Right ventricle myocardium superior (tissue), 1 donor: ENCODE measurements at regions not wholly inside any gene's neighbourhood (a gene's known extent, or its start where the extent isn't known, plus 50 kb on each side); places are given as distances from the start of the nearest gene placed in this dataset.
"Not testable (repeated sequence)": the region's sequence is repeated elsewhere in the genome, so short reads cannot be mapped to it uniquely, and the experiment has no call there.

Source experiments
- ATAC-seq: fragments of 200-7000 bp; cut with Tn5 transposase; one replicate; pipeline ENCODE4 v1.9.1; 2020; ENCODE audit warnings: mild to moderate bottlenecking; ENCODE audit not compliant: poor library complexity
- DNase-seq: peaks from one replicate; pipeline ENCODE4 v3.0.0-alpha.2; 2020
- intact Hi-C: fragments of 100-400 bp; cut with DNase I; formaldehyde crosslinking; loops from one replicate; pipeline ENCODE4 v1.11.2; 2022
- donor health status: DM: no; HTN: yes; CAD: no; lungs with severe emphysema.

GRCh38 chr4:132488555-132488954, 660.5 kb upstream of the PCDH10 start:
- DNase-seq: no peak
- ATAC-seq: no peak
- intact Hi-C loops: no loop called here

DNA sequence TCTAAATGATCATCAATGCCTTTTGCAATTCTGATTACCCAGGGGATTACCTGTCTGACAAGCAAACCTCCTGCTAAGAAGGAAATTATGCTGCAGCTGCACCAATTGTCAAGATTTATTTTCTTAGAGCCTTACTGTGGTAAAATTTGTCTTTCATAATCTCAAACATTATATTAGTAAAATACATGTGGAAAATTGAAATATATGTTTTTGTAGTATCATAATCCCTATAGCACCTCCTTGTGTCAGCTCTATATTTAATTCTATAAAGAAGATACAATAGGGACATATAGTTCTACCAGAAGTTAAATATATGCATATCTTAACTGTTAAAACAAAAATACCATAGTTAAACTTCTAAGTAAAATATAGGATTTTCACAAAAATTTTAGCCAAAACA, 655.6 kb upstream of the PCDH10 start:
- DNase-seq: no peak
- intact Hi-C loops: no loop called here
- no peak for ATAC-seq

DNA sequence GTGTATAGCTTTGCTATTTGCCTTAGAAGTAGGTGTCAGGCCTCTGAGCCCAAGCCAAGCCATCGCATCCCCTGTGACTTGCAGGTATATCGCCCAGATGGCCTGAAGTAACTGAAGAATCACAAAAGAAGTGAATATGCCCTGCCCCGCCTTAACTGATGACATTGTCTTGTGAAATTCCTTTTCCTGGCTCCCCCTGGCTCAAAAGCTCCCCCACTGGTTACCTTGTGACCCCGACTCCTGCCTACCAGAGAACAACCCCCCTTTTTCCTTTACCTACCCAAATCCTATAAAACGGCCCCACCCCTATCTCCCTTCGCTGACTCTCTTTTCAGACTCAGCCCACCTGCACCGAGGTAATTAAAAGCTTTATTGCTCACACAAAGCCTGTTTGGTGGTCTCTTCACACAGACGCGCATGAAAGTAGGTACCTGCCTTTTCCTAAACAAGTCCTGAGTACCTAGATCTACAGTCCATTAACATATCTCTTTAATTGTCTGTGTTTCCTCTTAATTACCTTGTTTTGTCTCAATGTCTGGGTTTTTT, 653.8 kb upstream of the PCDH10 start:
- DNase-seq, intact Hi-C loops, ATAC-seq: not testable (repeated sequence)

GRCh38 chr4:132498215-132498614, 650.9 kb upstream of the PCDH10 start:
- intact Hi-C loops: no loop called here
- DNase-seq (no peak), ATAC-seq (no peak)

GRCh38 chr4:132502096-132502552, 647.0 kb upstream of the PCDH10 start:
- ATAC-seq (no peak), DNase-seq (no peak)
- intact Hi-C loops: no loop called here

- DNase-seq (no peak), ATAC-seq (no peak)
- intact Hi-C loops: no loop called here
Observed at GRCh38 chr4:132504438-132504837, 644.7 kb upstream of the PCDH10 start.

DNA sequence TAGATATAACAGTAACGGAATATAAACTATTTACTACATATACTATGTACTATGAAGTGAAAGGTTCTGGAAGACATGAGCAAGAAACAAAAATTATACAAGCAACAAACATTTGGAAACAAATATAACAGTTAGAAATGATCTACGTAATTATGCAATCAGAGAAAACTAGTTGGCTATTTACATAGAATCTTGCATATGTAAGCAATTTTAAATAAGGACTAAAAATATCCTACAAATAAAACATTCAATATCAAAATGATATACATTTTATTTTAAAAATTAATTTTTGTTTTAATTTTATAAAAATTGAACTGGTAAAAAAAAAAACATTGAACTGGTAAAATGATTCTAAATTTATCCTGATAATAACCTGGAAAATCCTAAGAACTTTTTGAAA, 642.5 kb upstream of the PCDH10 start:
- no peak for ATAC-seq
- DNase-seq: no peak
- intact Hi-C loops: no loop called here

- intact Hi-C loops: no loop called here
- DNase-seq (no peak), ATAC-seq (no peak)
Observed at GRCh38 chr4:132513491-132513890, 635.6 kb upstream of the PCDH10 start.

- intact Hi-C loops: no loop called here
- ATAC-seq: no peak
- no peak for DNase-seq
Observed at GRCh38 chr4:132526652-132527051, 622.4 kb upstream of the PCDH10 start.

- no peak for DNase-seq
- ATAC-seq: no peak
- intact Hi-C loops: no loop called here
Observed at GRCh38 chr4:132527817-132528216, 621.3 kb upstream of the PCDH10 start.

DNA sequence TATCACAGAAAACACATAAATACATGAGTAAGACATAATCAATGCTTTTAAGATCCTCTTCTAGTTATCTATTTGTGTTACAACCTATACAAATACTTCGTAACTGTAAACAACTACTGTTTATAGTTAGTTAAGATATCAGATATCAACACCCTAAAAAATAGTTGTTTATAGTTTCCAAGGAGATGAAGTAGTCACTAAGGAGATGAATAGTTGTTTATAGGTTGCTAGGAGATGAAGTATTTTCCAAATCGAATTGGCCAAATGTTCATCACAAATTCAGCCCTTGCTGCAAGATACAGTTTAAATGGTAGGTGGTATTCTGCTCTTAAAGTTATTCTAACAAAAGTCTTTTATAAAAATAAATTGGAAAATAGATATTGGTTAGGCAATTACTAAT, 618.2 kb upstream of the PCDH10 start:
- no peak for ATAC-seq

GRCh38 chr4:132540268-132540667, 608.8 kb upstream of the PCDH10 start:
- intact Hi-C loops: no loop called here
- ATAC-seq (no peak), DNase-seq (no peak)

More for the DNA sequence above, 618.2 kb upstream of the PCDH10 start:
- no peak for DNase-seq
- intact Hi-C loops: no loop called here

DNA sequence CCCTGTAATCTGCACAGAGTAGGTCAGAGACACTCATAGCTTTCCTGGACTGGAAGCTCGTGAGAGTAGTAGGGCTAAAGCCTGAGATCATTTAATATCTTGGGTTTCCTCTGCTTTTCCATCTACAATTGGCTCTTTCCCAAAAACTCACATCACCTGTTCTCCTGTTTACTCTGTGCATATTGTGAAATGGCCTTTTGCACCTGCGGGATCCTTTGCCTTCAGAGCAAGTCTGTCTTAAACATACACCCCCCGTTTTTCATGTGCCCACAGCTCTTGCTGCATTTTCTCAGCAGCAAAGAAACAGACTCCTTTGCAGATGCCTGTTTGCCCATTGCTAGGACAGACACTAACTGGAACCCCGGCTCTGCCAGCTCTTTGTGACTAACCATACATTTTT, 608.3 kb upstream of the PCDH10 start:
- intact Hi-C loops: no loop called here
- DNase-seq (no peak), ATAC-seq (no peak)

DNA sequence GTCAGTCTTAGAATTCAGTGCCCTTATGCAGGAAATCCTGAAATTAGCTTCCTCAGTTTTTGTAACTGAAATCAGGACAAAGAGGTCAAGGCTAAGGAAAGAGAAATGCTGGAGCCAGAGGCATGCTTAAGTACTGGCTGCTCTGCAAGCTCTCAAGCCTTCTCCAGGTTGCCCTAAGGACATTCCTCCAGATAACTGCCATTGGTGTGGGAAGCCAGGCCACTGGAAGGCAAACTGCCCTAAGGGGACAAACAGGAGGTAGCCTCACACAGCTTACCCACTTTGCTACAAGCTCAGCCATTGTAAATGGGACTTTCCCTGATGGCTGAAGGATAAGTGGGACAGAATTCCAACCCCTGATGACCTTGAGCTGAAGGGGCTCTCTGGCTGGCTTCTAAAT, 606.9 kb upstream of the PCDH10 start:
- ATAC-seq (no peak), DNase-seq (no peak)
- intact Hi-C loops: no loop called here

DNA sequence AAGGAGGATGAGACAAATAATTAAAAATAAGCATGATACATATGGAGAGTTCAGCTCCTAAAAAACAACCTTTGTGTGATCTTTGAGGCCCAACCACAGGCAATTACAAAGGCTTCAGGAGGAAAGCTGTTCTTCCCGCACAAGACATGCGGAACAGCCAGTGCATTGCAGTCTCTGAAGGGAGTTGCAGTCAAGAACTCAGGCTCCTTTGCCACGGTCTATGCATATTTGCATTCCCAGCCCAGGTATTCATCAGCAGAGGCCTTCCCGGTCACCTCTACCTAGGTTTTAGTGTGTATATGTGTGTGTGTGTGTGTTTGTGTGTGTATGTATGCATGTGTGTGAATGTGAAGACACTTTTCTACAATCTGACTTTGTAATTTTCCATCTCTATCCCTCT, 600.6 kb upstream of the PCDH10 start:
- ATAC-seq (no peak), DNase-seq (no peak)
- intact Hi-C loops: no loop called here

DNA sequence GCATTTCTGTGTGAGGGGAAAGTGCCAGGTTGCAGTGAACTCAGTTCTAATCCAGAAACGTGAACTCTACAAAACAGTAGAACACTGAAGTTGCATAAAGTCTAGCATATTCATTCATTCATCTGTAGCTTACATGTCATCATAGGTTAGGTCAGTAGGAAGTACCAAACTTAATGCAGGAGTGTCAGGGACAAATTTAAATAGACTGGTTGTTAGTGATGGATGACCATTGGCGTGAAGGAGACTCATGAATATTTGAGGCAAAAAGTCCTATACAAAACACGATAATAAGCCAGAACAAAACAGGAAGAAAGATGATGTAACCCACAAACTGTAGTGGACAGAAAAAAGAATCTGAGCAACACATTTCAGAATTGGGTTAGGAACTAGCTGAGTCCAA, 592.8 kb upstream of the PCDH10 start:
- no peak for ATAC-seq
- intact Hi-C loops: no loop called here

GRCh38 chr4:132557660-132558059, 591.4 kb upstream of the PCDH10 start:
- ATAC-seq: no peak
- intact Hi-C loops: no loop called here
- DNase-seq: no peak

More for the DNA sequence above, 592.8 kb upstream of the PCDH10 start:
- no peak for DNase-seq

DNA sequence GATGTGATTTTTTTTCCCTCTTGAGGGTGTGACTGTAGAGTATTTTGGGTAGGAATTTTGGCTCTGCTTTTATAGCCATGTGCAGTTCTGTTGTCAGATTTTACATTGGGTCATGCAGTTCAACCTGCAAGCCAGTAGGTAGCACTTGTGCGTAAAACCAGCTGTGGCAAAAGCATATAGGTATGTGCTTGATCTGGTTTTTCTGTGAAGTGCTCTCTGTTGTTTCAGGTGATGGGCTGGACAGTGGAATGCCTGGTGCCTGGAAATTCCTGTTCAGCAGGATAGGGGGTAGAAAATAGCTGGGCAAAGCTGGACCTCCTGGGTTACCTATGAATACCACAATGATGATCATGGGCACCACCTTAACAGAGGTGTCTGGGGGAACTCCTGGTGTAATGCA, 584.2 kb upstream of the PCDH10 start:
- no peak for ATAC-seq
- intact Hi-C loops: no loop called here
- no peak for DNase-seq

GRCh38 chr4:132565542-132565941, 583.6 kb upstream of the PCDH10 start:
- ATAC-seq (no peak), DNase-seq (no peak)
- intact Hi-C loops: no loop called here

- no peak for DNase-seq
- intact Hi-C loops: no loop called here
- no peak for ATAC-seq
Observed at GRCh38 chr4:132572210-132572609, 576.9 kb upstream of the PCDH10 start.

DNA sequence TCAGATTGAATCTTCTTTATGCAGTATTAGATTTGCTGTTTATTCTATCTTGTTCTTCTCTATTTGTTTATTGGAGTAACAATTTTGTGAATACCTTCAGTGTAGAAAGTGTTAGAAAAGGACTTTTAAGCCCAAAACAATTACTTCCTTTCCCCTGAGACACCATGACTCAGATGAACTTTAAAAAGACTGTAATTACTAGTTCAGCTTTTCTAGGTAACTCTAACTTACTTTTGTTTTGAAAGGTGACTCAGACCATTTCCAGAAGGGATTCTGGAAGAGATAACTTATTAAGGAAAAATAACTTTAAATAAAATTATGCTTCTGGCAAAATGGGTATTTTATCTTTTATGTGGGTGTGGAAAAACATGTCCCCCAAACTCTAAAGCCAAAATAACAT, 561.5 kb upstream of the PCDH10 start:
- ATAC-seq: no peak
- intact Hi-C loops: no loop called here
- DNase-seq: no peak
